H9 (cell line): ENCODE measurements at regions not wholly inside any gene's neighbourhood (a gene's known extent, or its start where the extent isn't known, plus 50 kb on each side); places are given as distances from the start of the nearest gene placed in this dataset.
"Not testable (repeated sequence)": the region's sequence is repeated elsewhere in the genome, so short reads cannot be mapped to it uniquely, and the experiment has no call there.

Source experiments
- DNase-seq: peaks from one replicate; pipeline ENCODE4 v3.0.0-alpha.2; 2017
- H2AFZ ChIP-seq: one replicate; pipeline ENCODE4 v1.6.1; 2013; ENCODE audit warnings: mild to moderate bottlenecking, low read length, control low read depth, moderate library complexity
- H2AK5ac ChIP-seq: 2 replicates; pipeline ENCODE4 v1.6.1; 2013; ENCODE audit warnings: low read length, control low read depth, mixed read lengths; ENCODE audit not compliant: insufficient read length
- H2BK120ac ChIP-seq: one replicate; pipeline ENCODE4 v1.6.1; 2013; ENCODE audit warnings: low read depth, mild to moderate bottlenecking, low read length, control low read depth, inconsistent platforms; ENCODE audit not compliant: poor library complexity, severe bottlenecking
- H2BK12ac ChIP-seq: 2 replicates; pipeline ENCODE4 v1.6.1; 2013; ENCODE audit warnings: low read length, control low read depth, mixed read lengths, low read depth; ENCODE audit not compliant: insufficient read length
- H2BK15ac ChIP-seq: 2 replicates; pipeline ENCODE4 v1.6.1; 2013; ENCODE audit warnings: low read depth, low read length, control low read depth
- H2BK20ac ChIP-seq: one replicate; pipeline ENCODE4 v1.6.1; 2013; ENCODE audit warnings: low read depth, mild to moderate bottlenecking, low read length, control low read depth, inconsistent platforms; ENCODE audit not compliant: poor library complexity, severe bottlenecking
- H2BK5ac ChIP-seq: 2 replicates; pipeline ENCODE4 v1.6.1; 2013; ENCODE audit warnings: low read length, control low read depth, mixed read lengths; ENCODE audit not compliant: insufficient read length
- H3K14ac ChIP-seq: 2 replicates; pipeline ENCODE4 v1.6.1; 2013; ENCODE audit warnings: low read length, control low read depth; ENCODE audit not compliant: insufficient read depth
- H3K18ac ChIP-seq: 2 replicates; pipeline ENCODE4 v1.6.1; 2013; ENCODE audit warnings: low read depth, mild to moderate bottlenecking, mixed read lengths, low read length, control low read depth; ENCODE audit not compliant: insufficient read length
- H3K23ac ChIP-seq: 2 replicates; pipeline ENCODE4 v1.6.1; 2013; ENCODE audit warnings: low read length, control low read depth, mixed read lengths, low read depth; ENCODE audit not compliant: insufficient read length
- H3K23me2 ChIP-seq: 2 replicates; pipeline ENCODE4 v1.6.1; 2013; ENCODE audit warnings: low read depth, mild to moderate bottlenecking, mixed read lengths, low read length, control low read depth; ENCODE audit not compliant: insufficient read length, poor library complexity, severe bottlenecking
- H3K27ac ChIP-seq: 2 replicates; pipeline ENCODE4 v1.5.1; 2013; ENCODE audit warnings: low read length, control low read depth, mixed read lengths, low read depth; ENCODE audit not compliant: insufficient read length
- H3K27me3 ChIP-seq: 2 replicates; pipeline ENCODE4 v1.6.1; 2013; ENCODE audit warnings: low read length, control low read depth, inconsistent platforms; ENCODE audit not compliant: insufficient read depth
- H3K4ac ChIP-seq: 2 replicates; pipeline ENCODE4 v1.6.1; 2013; ENCODE audit warnings: low read depth, mild to moderate bottlenecking, control low read depth, inconsistent platforms, low read length, moderate library complexity
- H3K4me1 ChIP-seq: 2 replicates; pipeline ENCODE4 v1.6.1; 2013; ENCODE audit warnings: low read length, control low read depth, inconsistent platforms; ENCODE audit not compliant: insufficient read depth
- H3K4me2 ChIP-seq: 2 replicates; pipeline ENCODE4 v1.6.1; 2013; ENCODE audit warnings: low read length, control low read depth, mixed read lengths; ENCODE audit not compliant: insufficient read length, insufficient read depth
- H3K56ac ChIP-seq: 2 replicates; pipeline ENCODE4 v1.6.1; 2013; ENCODE audit warnings: low read depth, mild to moderate bottlenecking, mixed read lengths, low read length, control low read depth; ENCODE audit not compliant: insufficient read length
- H3K79me1 ChIP-seq: 2 replicates; pipeline ENCODE4 v1.6.1; 2013; ENCODE audit warnings: low read depth, mild to moderate bottlenecking, moderate library complexity, low read length, control low read depth, inconsistent platforms; ENCODE audit not compliant: insufficient read depth, poor library complexity, severe bottlenecking
- H3K79me2 ChIP-seq: 2 replicates; pipeline ENCODE4 v1.6.1; 2013; ENCODE audit warnings: low read length, control low read depth, inconsistent platforms; ENCODE audit not compliant: insufficient read depth
- H3K9ac ChIP-seq: 2 replicates; pipeline ENCODE4 v1.6.1; 2013; ENCODE audit warnings: low read length, control low read depth, mixed read lengths; ENCODE audit not compliant: insufficient read length; ENCODE audit errors: extremely low read depth
- H3K9me3 ChIP-seq: one replicate; pipeline ENCODE4 v1.6.1; 2013; ENCODE audit warnings: low read depth, low read length, inconsistent platforms; ENCODE audit not compliant: control insufficient read depth
- H3T11ph ChIP-seq: one replicate; pipeline ENCODE4 v1.6.1; 2013; ENCODE audit warnings: mild to moderate bottlenecking, low read length, control low read depth, inconsistent platforms
- H4K20me1 ChIP-seq: one replicate; pipeline ENCODE4 v1.6.1; 2013; ENCODE audit not compliant: control insufficient read depth, insufficient read length, insufficient read depth
- H4K5ac ChIP-seq: 2 replicates; pipeline ENCODE4 v1.6.1; 2013; ENCODE audit warnings: low read depth, mild to moderate bottlenecking, mixed read lengths, low read length, control low read depth; ENCODE audit not compliant: insufficient read length
- H4K8ac ChIP-seq: replicated peaks from 2 replicates; pipeline ENCODE4 v1.6.1; 2013; ENCODE audit warnings: low read length, control low read depth, mixed read lengths, low read depth; ENCODE audit not compliant: insufficient read length
- H4K91ac ChIP-seq: 2 replicates; pipeline ENCODE4 v1.6.1; 2013; ENCODE audit warnings: low read depth, mild to moderate bottlenecking, moderate library complexity, mixed read lengths, low read length, control low read depth; ENCODE audit not compliant: insufficient read length
- H3K27ac Mint-ChIP-seq, 3 experiments: 2 replicates in 2 of 3; 3 replicates in 1 of 3; pipeline ENCODE4 v1.8.0; 2020 to 2021; ENCODE audit warnings: mixed read lengths in 3 of 3, mild to moderate bottlenecking in 1 of 3, moderate library complexity in 1 of 3
- H3K27me3 Mint-ChIP-seq: 2 replicates; pipeline ENCODE4 v1.8.0; 2021; ENCODE audit warnings: low read depth, mild to moderate bottlenecking, moderate library complexity, mixed read lengths
- H3K36me3 Mint-ChIP-seq, 3 experiments: 2 replicates in 2 of 3; 3 replicates in 1 of 3; pipeline ENCODE4 v1.8.0; 2020 to 2021; ENCODE audit warnings: low read depth in 3 of 3, mixed read lengths in 3 of 3; ENCODE audit not compliant: insufficient read depth in 1 of 3
- H3K4me1 Mint-ChIP-seq, 2 experiments: 2 replicates each; pipeline ENCODE4 v1.8.0; 2020; ENCODE audit warnings: mixed read lengths in 2 of 2
- H3K4me3 Mint-ChIP-seq, 2 experiments: 2 replicates in 1 of 2; 3 replicates in 1 of 2; pipeline ENCODE4 v1.8.0; 2020 to 2021; ENCODE audit warnings: mild to moderate bottlenecking in 2 of 2, mixed read lengths in 2 of 2, moderate library complexity in 1 of 2
- H3K9me3 Mint-ChIP-seq, 2 experiments: 2 replicates in 1 of 2; 3 replicates in 1 of 2; pipeline ENCODE4 v1.8.0; 2020; ENCODE audit warnings: mild to moderate bottlenecking in 2 of 2, mixed read lengths in 2 of 2, moderate library complexity in 1 of 2
- WGBS: extraction: QIAGEN DNeasy Blood & Tissue Kit; methylation state at CpG from one replicate; pipeline ENCODE4 v1.1.7; 2013; ENCODE audit warnings: missing lambda C conversion rate, low lambda C conversion rate, mixed read lengths; ENCODE audit not compliant: insufficient read length; ENCODE audit errors: extremely low coverage; 5-methylcytosine and 5-hydroxymethylcytosine counted together
- TF ChIP-seq, protein P1 (sequence below): fragments of 200-600 bp; sonication (generic); conservative IDR thresholded peaks from 3 replicates; pipeline ENCODE4 v1.8.0; 2021; ENCODE audit warnings: antibody characterized with exemption, mild to moderate bottlenecking

DNA sequence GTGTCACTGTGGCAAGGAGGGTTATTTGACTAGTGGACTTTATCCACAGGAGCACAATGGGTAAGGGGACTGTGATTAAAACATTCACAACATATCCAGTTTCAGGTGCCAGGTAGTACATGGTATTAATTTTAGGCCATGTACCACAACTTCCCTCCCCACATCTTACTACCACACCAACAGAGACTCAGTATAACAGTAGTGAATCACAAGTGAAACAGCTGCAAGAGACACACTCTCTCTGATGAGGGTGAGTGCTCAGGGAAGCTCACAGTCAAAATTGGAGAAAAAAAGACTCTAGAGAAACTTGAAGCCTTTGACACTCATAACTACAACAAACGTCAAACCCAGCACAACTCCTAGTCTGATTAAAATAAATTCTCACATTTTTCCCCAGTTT lies 367.6 kb upstream of the GYPC start:
- H3K23me2 ChIP-seq: no peaks in the 10 kb centered on the region
- H3K14ac ChIP-seq: no peak overlapping the region
- H2BK20ac ChIP-seq: no peak overlapping the region
- no peak overlapping the region for H4K5ac ChIP-seq
- Mint-ChIP-seq H3K4me3 (no peak overlapping the region), H3K36me3 (no peaks in the 10 kb centered on the region), H3K4me1 (no peaks in the 10 kb centered on the region), H3K9me3 (no peaks in the 10 kb centered on the region), H3K27me3 (no peaks in the 10 kb centered on the region), H3K27ac (no peak overlapping the region)
- H3K4me2 ChIP-seq: no peak overlapping the region
- H3K56ac ChIP-seq: no peak overlapping the region
- H2BK12ac ChIP-seq: no peak overlapping the region
- no peaks in the 10 kb centered on the region for H3K4me1 ChIP-seq
- no peak for DNase-seq
- H3T11ph ChIP-seq: no peak overlapping the region
- no peak overlapping the region for H3K9ac ChIP-seq
- TF ChIP-seq, protein P1, sequence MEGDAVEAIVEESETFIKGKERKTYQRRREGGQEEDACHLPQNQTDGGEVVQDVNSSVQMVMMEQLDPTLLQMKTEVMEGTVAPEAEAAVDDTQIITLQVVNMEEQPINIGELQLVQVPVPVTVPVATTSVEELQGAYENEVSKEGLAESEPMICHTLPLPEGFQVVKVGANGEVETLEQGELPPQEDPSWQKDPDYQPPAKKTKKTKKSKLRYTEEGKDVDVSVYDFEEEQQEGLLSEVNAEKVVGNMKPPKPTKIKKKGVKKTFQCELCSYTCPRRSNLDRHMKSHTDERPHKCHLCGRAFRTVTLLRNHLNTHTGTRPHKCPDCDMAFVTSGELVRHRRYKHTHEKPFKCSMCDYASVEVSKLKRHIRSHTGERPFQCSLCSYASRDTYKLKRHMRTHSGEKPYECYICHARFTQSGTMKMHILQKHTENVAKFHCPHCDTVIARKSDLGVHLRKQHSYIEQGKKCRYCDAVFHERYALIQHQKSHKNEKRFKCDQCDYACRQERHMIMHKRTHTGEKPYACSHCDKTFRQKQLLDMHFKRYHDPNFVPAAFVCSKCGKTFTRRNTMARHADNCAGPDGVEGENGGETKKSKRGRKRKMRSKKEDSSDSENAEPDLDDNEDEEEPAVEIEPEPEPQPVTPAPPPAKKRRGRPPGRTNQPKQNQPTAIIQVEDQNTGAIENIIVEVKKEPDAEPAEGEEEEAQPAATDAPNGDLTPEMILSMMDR: no peak
- H3K23ac ChIP-seq: no peak overlapping the region
- no peaks in the 10 kb centered on the region for H3K79me1 ChIP-seq
- no peak overlapping the region for H3K27ac ChIP-seq
- H4K8ac ChIP-seq: no peak overlapping the region
- no peak overlapping the region for H4K91ac ChIP-seq
- no peaks in the 10 kb centered on the region for H3K9me3 ChIP-seq
- H3K79me2 ChIP-seq: no peaks in the 10 kb centered on the region
- no CpG with 5 or more reads among the region's 1 CpG for WGBS
- H2BK120ac ChIP-seq: no peak overlapping the region
- H2AK5ac ChIP-seq: no peak overlapping the region
- H2AFZ ChIP-seq: no peak overlapping the region
- no peak overlapping the region for H2BK15ac ChIP-seq
- H4K20me1 ChIP-seq: no peaks in the 10 kb centered on the region
- H2BK5ac ChIP-seq: no peak overlapping the region
- H3K27me3 ChIP-seq: no peaks in the 10 kb centered on the region; the same call in 1 of the 2 replicates
- no peak overlapping the region for H3K4ac ChIP-seq
- H3K18ac ChIP-seq: no peak overlapping the region

DNA sequence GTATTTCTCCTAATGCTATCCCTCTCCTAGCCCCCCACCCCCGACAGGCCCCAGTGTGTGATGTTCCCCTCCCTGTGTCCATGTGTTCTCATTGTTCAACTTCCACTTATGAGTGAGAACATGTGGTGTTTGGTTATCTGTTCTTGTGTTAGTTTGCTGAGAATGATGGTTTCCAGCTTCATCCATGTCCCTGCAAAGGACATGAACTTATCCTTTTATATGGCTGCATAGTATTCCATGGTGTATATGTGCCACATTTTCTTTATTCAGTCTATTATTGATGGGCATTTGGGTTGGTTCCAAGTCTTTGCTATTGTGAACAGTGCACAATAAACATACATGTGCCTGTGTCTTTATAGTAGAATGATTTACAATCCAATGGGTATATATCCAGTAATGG lies 362.0 kb upstream of the GYPC start:
- no CpG with 5 or more reads among the region's 1 CpG for WGBS
- H2BK5ac ChIP-seq, H2BK20ac ChIP-seq, H3K14ac ChIP-seq, H2BK120ac ChIP-seq, H3K18ac ChIP-seq, H3K4me2 ChIP-seq, H3K79me2 ChIP-seq, H3K23ac ChIP-seq, H3K79me1 ChIP-seq, H3K9me3 ChIP-seq, H3K4me1 ChIP-seq, H3K4ac ChIP-seq, H3K4me3 Mint-ChIP-seq, DNase-seq, H2AK5ac ChIP-seq, H3K27ac ChIP-seq, H3K27me3 Mint-ChIP-seq, H3K56ac ChIP-seq, H3T11ph ChIP-seq, H4K5ac ChIP-seq, H3K9me3 Mint-ChIP-seq, H3K23me2 ChIP-seq, H2BK12ac ChIP-seq, H3K9ac ChIP-seq, H3K36me3 Mint-ChIP-seq, H3K4me1 Mint-ChIP-seq, H2AFZ ChIP-seq, H4K91ac ChIP-seq, H3K27me3 ChIP-seq, H2BK15ac ChIP-seq, H4K8ac ChIP-seq, H4K20me1 ChIP-seq, H3K27ac Mint-ChIP-seq: not testable (repeated sequence)
